Epithelial cell of proximal tubule (primary cell): ENCODE measurements at regions not wholly inside any gene's neighbourhood (a gene's known extent, or its start where the extent isn't known, plus 50 kb on each side); places are given as distances from the start of the nearest gene placed in this dataset.

ENCODE experiments used
- DNase-seq: peaks from one replicate; pipeline ENCODE4 v3.0.0-alpha.2; 2011; ENCODE audit warnings: low read depth
- H3K4me3 ChIP-seq: 2 replicates; pipeline ENCODE4 v1.5.1; 2011; ENCODE audit warnings: low read depth, mild to moderate bottlenecking, low read length
- CTCF ChIP-seq: conservative IDR thresholded peaks from 2 replicates; pipeline ENCODE4 v1.5.1; 2012; ENCODE audit warnings: low read depth, mild to moderate bottlenecking, low read length

- no peak for DNase-seq
- no peak overlapping the region for H3K4me3 ChIP-seq
- no peak for TF ChIP-seq CTCF
Measured at GRCh38 chr4:78683352-78683751, 92.8 kb upstream of the BMP2K start.

GRCh38 chr4:78684325-78685079 is 91.6 kb upstream of the BMP2K start:
- DNase-seq: no peak
- TF ChIP-seq CTCF: no peak
- H3K4me3 ChIP-seq: no peak overlapping the region

GRCh38 chr4:78687818-78688217 is 88.3 kb upstream of the BMP2K start:
- no peak overlapping the region for H3K4me3 ChIP-seq

GRCh38 chr4:78688366-78688765 is 87.8 kb upstream of the BMP2K start:
- no peak overlapping the region for H3K4me3 ChIP-seq
- DNase-seq: no peak
- no peak for TF ChIP-seq CTCF

More at GRCh38 chr4:78687818-78688217, 88.3 kb upstream of the BMP2K start:
- no peak for DNase-seq
- TF ChIP-seq CTCF: no peak

- H3K4me3 ChIP-seq: no peak overlapping the region
- no peak for TF ChIP-seq CTCF
- DNase-seq: no peak
Measured at GRCh38 chr4:78689261-78689660, 86.9 kb upstream of the BMP2K start.

GRCh38 chr4:78689700-78690323 is 86.3 kb upstream of the BMP2K start:
- no peak for DNase-seq
- H3K4me3 ChIP-seq: no peak overlapping the region
- no peak for TF ChIP-seq CTCF

GRCh38 chr4:78691334-78691754 is 84.8 kb upstream of the BMP2K start:
- H3K4me3 ChIP-seq: no peak overlapping the region
- TF ChIP-seq CTCF: no peak
- no peak for DNase-seq
